Neural cell (in vitro differentiated cells): ENCODE measurements at regions not wholly inside any gene's neighbourhood (a gene's known extent, or its start where the extent isn't known, plus 50 kb on each side); places are given as distances from the start of the nearest gene placed in this dataset.

ENCODE experiments used
- H2AFZ ChIP-seq: fragments of 200-600, 300-800 bp; sonication (generic), shearing (Covaris generic); 2 replicates; pipeline ENCODE4 v1.6.0; 2014; ENCODE audit warnings: low read depth, mild to moderate bottlenecking, antibody characterized with exemption, low read length, moderate library complexity
- H3F3A ChIP-seq: fragments of 200-600 bp; shearing (Covaris generic); 2 replicates; pipeline ENCODE4 v1.6.1; 2016; ENCODE audit warnings: mild to moderate bottlenecking, moderate library complexity, mixed read lengths, antibody characterized with exemption, low read length; ENCODE audit not compliant: insufficient read depth, poor library complexity, severe bottlenecking
- H3K27ac ChIP-seq: fragments of 200-600, 300-800 bp; sonication (generic), shearing (Covaris generic); 2 replicates; pipeline ENCODE4 v1.5.1; 2014; ENCODE audit warnings: mild to moderate bottlenecking, low read length, moderate library complexity
- H3K27me3 ChIP-seq: fragments of 300-800, 200-600 bp; sonication (generic), shearing (Covaris generic); 2 replicates; pipeline ENCODE4 v1.6.0; 2014; ENCODE audit warnings: mild to moderate bottlenecking, low read depth, low read length, moderate library complexity; ENCODE audit not compliant: insufficient read depth
- H3K36me3 ChIP-seq: fragments of 300-800, 200-600 bp; sonication (generic), shearing (Covaris generic); 2 replicates; pipeline ENCODE4 v1.5.1; 2014; ENCODE audit warnings: mild to moderate bottlenecking, antibody characterized with exemption, low read length, moderate library complexity; ENCODE audit not compliant: insufficient read depth
- H3K4me2 ChIP-seq: fragments of 300-800, 200-600 bp; sonication (generic), shearing (Covaris generic); 2 replicates; pipeline ENCODE4 v1.6.0; 2014; ENCODE audit warnings: mild to moderate bottlenecking, low read length
- H3K4me3 ChIP-seq: fragments of 300-800, 200-600 bp; sonication (generic), shearing (Covaris generic); 2 replicates; pipeline ENCODE4 v1.5.1; 2014; ENCODE audit warnings: mild to moderate bottlenecking, low read length, moderate library complexity
- H3K79me2 ChIP-seq: fragments of 200-600 bp; shearing (Covaris generic); replicated peaks from 2 replicates; pipeline ENCODE4 v1.6.0; 2014; ENCODE audit warnings: mild to moderate bottlenecking, low read length, moderate library complexity; ENCODE audit not compliant: insufficient read depth
- H3K9ac ChIP-seq: fragments of 300-800, 200-600 bp; sonication (generic), shearing (Covaris generic); 2 replicates; pipeline ENCODE4 v1.6.1; 2016; ENCODE audit warnings: mild to moderate bottlenecking, low read length, mixed read lengths
- H3K9me2 ChIP-seq: fragments of 200-600 bp; shearing (Covaris generic); 2 replicates; pipeline ENCODE4 v1.6.1; 2016; ENCODE audit warnings: mild to moderate bottlenecking, low read length, mixed read lengths; ENCODE audit not compliant: insufficient read depth
- H3K9me3 ChIP-seq: fragments of 200-600, 300-800 bp; sonication (generic), shearing (Covaris generic); 2 replicates; pipeline ENCODE4 v1.6.1; 2016; ENCODE audit warnings: mild to moderate bottlenecking, mixed run types, low read length, moderate library complexity, mixed read lengths
- H4K20me1 ChIP-seq: fragments of 200-600 bp; shearing (Covaris generic); 2 replicates; pipeline ENCODE4 v1.6.1; 2016; ENCODE audit warnings: mild to moderate bottlenecking, mixed run types; ENCODE audit not compliant: insufficient read depth
- CTCF ChIP-seq: fragments of 450-650 bp; IDR thresholded peaks from 2 replicates; pipeline ENCODE4 v1.5.1; 2014; ENCODE audit warnings: antibody characterized with exemption, mild to moderate bottlenecking, moderate library complexity; ENCODE audit not compliant: poor library complexity, severe bottlenecking
- EP300 ChIP-seq: fragments of 450-650 bp; conservative IDR thresholded peaks from 2 replicates; pipeline ENCODE4 v1.6.1; 2014; ENCODE audit warnings: antibody characterized with exemption, mild to moderate bottlenecking, moderate library complexity; ENCODE audit not compliant: poor library complexity, severe bottlenecking
- EZH2 ChIP-seq: fragments of 200-600, 300-800 bp; shearing (Covaris generic), sonication (generic); IDR thresholded peaks from 2 replicates; pipeline ENCODE4 v1.6.1; 2014; ENCODE audit warnings: antibody characterized with exemption, low read length, borderline replicate concordance, mild to moderate bottlenecking; ENCODE audit not compliant: insufficient read depth, poor library complexity, severe bottlenecking
- MXI1 ChIP-seq: fragments of 450-650 bp; conservative IDR thresholded peaks from 2 replicates; pipeline ENCODE4 v1.6.1; 2014; ENCODE audit warnings: antibody characterized with exemption, mild to moderate bottlenecking; ENCODE audit not compliant: poor library complexity, severe bottlenecking
- POLR2AphosphoS5 ChIP-seq: IDR thresholded peaks from 2 replicates; pipeline ENCODE4 v1.6.1; 2012
- RAD21 ChIP-seq: fragments of 450-650 bp; conservative IDR thresholded peaks from 2 replicates; pipeline ENCODE4 v1.6.1; 2014; ENCODE audit warnings: antibody characterized with exemption, mild to moderate bottlenecking, moderate library complexity
- REST ChIP-seq: IDR thresholded peaks from 2 replicates; pipeline ENCODE4 v1.6.1; 2012; ENCODE audit warnings: borderline replicate concordance
- SMC3 ChIP-seq: fragments of 450-650 bp; conservative IDR thresholded peaks from 2 replicates; pipeline ENCODE4 v1.6.1; 2014; ENCODE audit warnings: antibody characterized with exemption, mild to moderate bottlenecking, moderate library complexity; ENCODE audit not compliant: poor library complexity
- TAF1 ChIP-seq: IDR thresholded peaks from 2 replicates; pipeline ENCODE4 v1.6.1; 2012; ENCODE audit warnings: low read depth

- H2AFZ ChIP-seq = no peak overlapping the region
- H3K79me2 ChIP-seq = no peaks in the 10 kb centered on the region
- TF ChIP-seq EP300 (no peak), EZH2 (no peak), SMC3 (no peak)
- no peaks in the 10 kb centered on the region for H3K36me3 ChIP-seq
- no peaks in the 10 kb centered on the region for H3K27me3 ChIP-seq
- no peak overlapping the region for H3K27ac ChIP-seq
- no peak overlapping the region for H3K9ac ChIP-seq
- no peak overlapping the region for H3K4me3 ChIP-seq
- H3K9me3 ChIP-seq = no peaks in the 10 kb centered on the region
- H3K9me2 ChIP-seq = no peaks in the 10 kb centered on the region
- no peaks in the 10 kb centered on the region for H4K20me1 ChIP-seq
- no peak overlapping the region for H3K4me2 ChIP-seq
- no peaks in the 10 kb centered on the region for H3F3A ChIP-seq
Measured at GRCh38 chrX:95721011-95721410, 963.6 kb upstream of the DIAPH2 start.

- Histone ChIP-seq H2AFZ (no peak overlapping the region), H3K9me2 (no peaks in the 10 kb centered on the region), H3K36me3 (no peaks in the 10 kb centered on the region), H3K27ac (no peak overlapping the region), H3K79me2 (no peaks in the 10 kb centered on the region), H3K4me3 (no peak overlapping the region), H3K4me2 (no peak overlapping the region), H4K20me1 (no peaks in the 10 kb centered on the region), H3K9me3 (no peaks in the 10 kb centered on the region), H3F3A (no peaks in the 10 kb centered on the region), H3K9ac (no peak overlapping the region), H3K27me3 (no peaks in the 10 kb centered on the region)
- TF ChIP-seq EP300 (no peak), MXI1 (no peak), RAD21 (no peak), TAF1 (no peak), SMC3 (no peak), POLR2AphosphoS5 (no peak), EZH2 (no peak), CTCF (no peak), REST (no peak)
Measured at GRCh38 chrX:95728446-95728845, 956.2 kb upstream of the DIAPH2 start.

GRCh38 chrX:95729401-95729800 lies 955.2 kb upstream of the DIAPH2 start:
- Histone ChIP-seq H3K27me3 (no peaks in the 10 kb centered on the region), H3K9me3 (no peaks in the 10 kb centered on the region), H2AFZ (no peak overlapping the region), H3K4me3 (no peak overlapping the region), H4K20me1 (no peaks in the 10 kb centered on the region), H3K36me3 (no peaks in the 10 kb centered on the region), H3F3A (no peaks in the 10 kb centered on the region), H3K4me2 (peak overlapping the region; percentile 19), H3K27ac (peak overlapping the region; percentile 20), H3K9ac (no peak overlapping the region), H3K79me2 (no peaks in the 10 kb centered on the region), H3K9me2 (no peaks in the 10 kb centered on the region)
- TF ChIP-seq POLR2AphosphoS5 = peak; percentile 29
- TF ChIP-seq EP300 = peak; percentile 63
- TF ChIP-seq REST = no peak
